ENCODE measurements at regions not wholly inside any gene's neighbourhood (a gene's known extent, or its start where the extent isn't known, plus 50 kb on each side); places are given as distances from the start of the nearest gene placed in this dataset.

- no peaks in the 10 kb centered on the region for H3K4me1 ChIP-seq
- no peak for TF ChIP-seq CTCF (IDR thresholded peaks at IDR 0.05)
- TF ChIP-seq POLR2A (IDR thresholded peaks at IDR 0.05): no peak
Observed at GRCh38 chr4:141524116-141524515, 112.3 kb upstream of the IL15 start.

GRCh38 chr4:141524841-141525240 is 111.5 kb upstream of the IL15 start:
- no peak for DNase-seq
- Histone ChIP-seq H3K4me1 (no peaks in the 10 kb centered on the region), H3K9me3 (no peaks in the 10 kb centered on the region), H3K27me3 (no peaks in the 10 kb centered on the region), H3K4me3 (replicated peaks in 1 of 3) (no peak overlapping the region), H3K27ac (no peak overlapping the region), H3K36me3 (no peaks in the 10 kb centered on the region)
- intact Hi-C loops (cut with DNase I): no loop called here
- TF ChIP-seq POLR2A (IDR thresholded peaks at IDR 0.05): no peak
- no peak for TF ChIP-seq CTCF (IDR thresholded peaks at IDR 0.05)
- WGBS, 2 donors: 84 to 90% methylated on average over 2 of the region's 2 CpGs

More at GRCh38 chr4:141524116-141524515, 112.3 kb upstream of the IL15 start:
- H3K27ac ChIP-seq: no peak overlapping the region
- no peak overlapping the region for H3K4me3 ChIP-seq (replicated peaks in 1 of 3)
- no peaks in the 10 kb centered on the region for H3K36me3 ChIP-seq
- no peaks in the 10 kb centered on the region for H3K9me3 ChIP-seq
- intact Hi-C loops (cut with DNase I): no loop called here
- H3K27me3 ChIP-seq: no peaks in the 10 kb centered on the region
- no peak for DNase-seq

DNA sequence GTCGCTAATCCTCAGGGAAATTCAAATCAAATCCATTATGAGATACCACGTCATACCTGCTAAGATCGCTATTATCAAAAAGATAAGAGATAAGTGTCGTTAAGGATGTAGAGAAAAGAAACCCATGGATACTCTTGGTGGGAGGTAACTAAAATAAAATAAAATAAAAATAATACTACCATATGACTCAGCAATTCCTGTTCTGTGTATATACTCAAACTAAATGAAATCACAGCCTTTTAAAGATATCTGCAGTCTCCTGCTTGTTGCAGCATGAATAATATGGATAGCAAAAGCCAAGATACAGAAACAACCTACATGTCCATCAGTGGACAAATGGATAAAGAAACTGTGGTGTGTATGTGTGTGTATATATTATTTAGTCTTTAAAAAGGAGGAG is 105.8 kb upstream of the IL15 start:
- no peak overlapping the region for H3K4me3 ChIP-seq (replicated peaks in 1 of 3)
- no peaks in the 10 kb centered on the region for H3K36me3 ChIP-seq
- WGBS, 2 donors: 95% methylated on average over 4 of the region's 4 CpGs
- TF ChIP-seq POLR2A (IDR thresholded peaks at IDR 0.05) (no peak), CTCF (IDR thresholded peaks at IDR 0.05) (no peak)
- no peaks in the 10 kb centered on the region for H3K27me3 ChIP-seq
- H3K4me1 ChIP-seq: no peaks in the 10 kb centered on the region
- H3K27ac ChIP-seq: no peak overlapping the region
- no peaks in the 10 kb centered on the region for H3K9me3 ChIP-seq
- intact Hi-C loops (cut with DNase I): no loop called here
- DNase-seq: no peak

DNA sequence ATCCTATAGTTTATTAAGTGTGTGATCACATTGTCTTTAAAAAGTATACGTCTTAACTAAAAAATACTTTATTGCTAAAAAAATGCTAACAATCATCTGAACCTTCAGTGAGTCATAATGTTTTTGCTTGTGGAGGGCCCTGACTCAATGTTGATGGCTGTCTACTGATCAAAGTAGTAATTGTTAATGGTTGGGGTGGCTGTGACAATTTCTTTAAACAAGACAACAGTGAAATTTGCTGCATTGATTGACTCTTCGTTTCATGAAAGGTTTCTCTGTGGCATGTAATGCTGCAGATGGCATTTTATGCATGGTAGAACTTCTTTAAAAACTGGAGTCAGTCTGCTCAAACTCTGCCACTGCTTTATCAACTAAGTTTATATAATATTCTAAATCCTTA is 101.4 kb upstream of the IL15 start:
- intact Hi-C loops (cut with DNase I): no loop called here
- no peak for DNase-seq
- WGBS, 2 donors: 90 to 92% methylated on average over 2 of the region's 2 CpGs
- no peaks in the 10 kb centered on the region for H3K4me1 ChIP-seq
- H3K27me3 ChIP-seq: no peaks in the 10 kb centered on the region
- no peak for TF ChIP-seq CTCF (IDR thresholded peaks at IDR 0.05)
- no peak for TF ChIP-seq POLR2A (IDR thresholded peaks at IDR 0.05)
- H3K27ac ChIP-seq: no peak overlapping the region
- no peaks in the 10 kb centered on the region for H3K9me3 ChIP-seq
- no peaks in the 10 kb centered on the region for H3K36me3 ChIP-seq
- H3K4me3 ChIP-seq (replicated peaks in 1 of 3): no peak overlapping the region

- no peak for DNase-seq
- TF ChIP-seq POLR2A (IDR thresholded peaks at IDR 0.05): no peak
- no peak for TF ChIP-seq CTCF (IDR thresholded peaks at IDR 0.05)
- Histone ChIP-seq H3K9me3 (no peaks in the 10 kb centered on the region), H3K4me3 (replicated peaks in 1 of 3) (no peak overlapping the region), H3K4me1 (no peaks in the 10 kb centered on the region), H3K36me3 (no peaks in the 10 kb centered on the region), H3K27me3 (no peaks in the 10 kb centered on the region), H3K27ac (no peak overlapping the region)
- WGBS, 2 donors: 96 to 98% methylated on average over 1 of the region's 1 CpG
- intact Hi-C loops (cut with DNase I): no loop called here
Observed at GRCh38 chr4:141538001-141538400, 98.4 kb upstream of the IL15 start.

All from thyroid gland (tissue), 4 donors.